Heart left ventricle (tissue), 13 donors: ENCODE measurements at regions not wholly inside any gene's neighbourhood (a gene's known extent, or its start where the extent isn't known, plus 50 kb on each side); places are given as distances from the start of the nearest gene placed in this dataset.

Source experiments
- POLR2A ChIP-seq, 2 donors: fragments of 450-650 bp; IDR thresholded peaks; one replicate each; pipeline ENCODE4 v1.6.1; 2017; ENCODE audit warnings: antibody characterized with exemption in 2 of 2, mild to moderate bottlenecking in 2 of 2, moderate library complexity in 2 of 2
- TF ChIP-seq, protein P1 (sequence below), 12 donors: fragments of 200-600 bp; sonication (generic) in 4 of 12; IDR thresholded peaks; one replicate each; pipeline versions ENCODE4 v1.5.0 to v1.8.0; 2018 to 2022; ENCODE audit warnings: antibody characterized with exemption in 12 of 12, mild to moderate bottlenecking in 5 of 12
- donor health status: ischemic (EF 13 %, LVEDD 7.1; RV severe dilation, severe dysfunction).
- donor health status: DM: no; HTN: yes; CAD: no.
- donor health status: DM: no; HTN: no; CAD: no.
- donor health status: ischemic (EF 25% LVEDD 6.9; RV normal size, moderate dysfunction).
- donor health status: ischemic (EF 25% LVEDD 5.7; RV mildly dilated, moderate dysfunction).
- donor health status: ischemic (EF 35%, LVEDD 5.7; RV mildly dilated, moderate dysfunction).
- donor health status: nonischemic (EF 11% LVEDD 7.7; RV severe dilation, severe dysfunction).
- donor health status: DM: yes; HTN: yes; CAD: no.
- donor health status: PGD.
- donor health status: ischemic (EF 29% LVEDD 5.4; RV normal size, mild dysfunction).
- donor health status: nonischemic (EF 23%, LVEDD 6.1; RV moderate dilation, normal function).

DNA sequence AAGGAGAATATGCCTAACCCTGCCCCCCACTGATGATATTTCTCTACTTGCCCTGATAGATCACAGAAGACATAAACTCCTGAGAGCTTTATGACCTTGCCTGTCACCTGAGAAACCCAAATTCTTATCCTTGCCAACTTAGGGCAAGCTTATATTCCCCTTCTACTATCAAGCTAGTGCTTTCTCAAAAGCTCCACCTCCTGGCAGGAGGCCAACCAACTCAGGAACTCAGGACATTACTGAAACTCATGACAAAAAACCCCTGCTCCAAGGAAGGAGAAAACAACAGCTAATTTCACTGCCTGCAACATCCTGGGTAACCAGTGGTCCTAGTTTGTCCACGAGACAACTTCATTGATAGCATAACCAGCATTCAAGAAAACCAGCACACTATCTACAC lies 60.9 kb upstream of the FSCB start:
- TF ChIP-seq, protein P1, sequence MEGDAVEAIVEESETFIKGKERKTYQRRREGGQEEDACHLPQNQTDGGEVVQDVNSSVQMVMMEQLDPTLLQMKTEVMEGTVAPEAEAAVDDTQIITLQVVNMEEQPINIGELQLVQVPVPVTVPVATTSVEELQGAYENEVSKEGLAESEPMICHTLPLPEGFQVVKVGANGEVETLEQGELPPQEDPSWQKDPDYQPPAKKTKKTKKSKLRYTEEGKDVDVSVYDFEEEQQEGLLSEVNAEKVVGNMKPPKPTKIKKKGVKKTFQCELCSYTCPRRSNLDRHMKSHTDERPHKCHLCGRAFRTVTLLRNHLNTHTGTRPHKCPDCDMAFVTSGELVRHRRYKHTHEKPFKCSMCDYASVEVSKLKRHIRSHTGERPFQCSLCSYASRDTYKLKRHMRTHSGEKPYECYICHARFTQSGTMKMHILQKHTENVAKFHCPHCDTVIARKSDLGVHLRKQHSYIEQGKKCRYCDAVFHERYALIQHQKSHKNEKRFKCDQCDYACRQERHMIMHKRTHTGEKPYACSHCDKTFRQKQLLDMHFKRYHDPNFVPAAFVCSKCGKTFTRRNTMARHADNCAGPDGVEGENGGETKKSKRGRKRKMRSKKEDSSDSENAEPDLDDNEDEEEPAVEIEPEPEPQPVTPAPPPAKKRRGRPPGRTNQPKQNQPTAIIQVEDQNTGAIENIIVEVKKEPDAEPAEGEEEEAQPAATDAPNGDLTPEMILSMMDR (IDR thresholded peaks at IDR 0.05) = no peak
- no peak for TF ChIP-seq POLR2A (IDR thresholded peaks at IDR 0.05)
